ENCODE measurements at regions not wholly inside any gene's neighbourhood (a gene's known extent, or its start where the extent isn't known, plus 50 kb on each side); places are given as distances from the start of the nearest gene placed in this dataset.

- TF ChIP-seq SIN3A (IDR thresholded peaks at IDR 0.05; ENCODE audit: borderline replicate concordance, insufficient read depth, low read length) (no peak), REST (IDR thresholded peaks at IDR 0.05; ENCODE audit: insufficient read depth in 1 of 2, low read depth in 2 of 2, low read length in 2 of 2) (no peak)
Observed at GRCh38 chr3:59680919-59681318, 631.1 kb upstream of the CFAP20DC start.
